DMS79 treated with DMSO at 0.1 percent for 48 hours (cell line): ENCODE measurements at regions not wholly inside any gene's neighbourhood (a gene's known extent, or its start where the extent isn't known, plus 50 kb on each side); places are given as distances from the start of the nearest gene placed in this dataset.

ENCODE experiments used
- DNase-seq: peaks from one replicate; lab custom pipeline; 2025; lab: John Stamatoyannopoulos, UW

- DNase-seq = no peak
Measured at GRCh38 chr3:55413236-55413635, 73.9 kb downstream of the WNT5A start.

DNA sequence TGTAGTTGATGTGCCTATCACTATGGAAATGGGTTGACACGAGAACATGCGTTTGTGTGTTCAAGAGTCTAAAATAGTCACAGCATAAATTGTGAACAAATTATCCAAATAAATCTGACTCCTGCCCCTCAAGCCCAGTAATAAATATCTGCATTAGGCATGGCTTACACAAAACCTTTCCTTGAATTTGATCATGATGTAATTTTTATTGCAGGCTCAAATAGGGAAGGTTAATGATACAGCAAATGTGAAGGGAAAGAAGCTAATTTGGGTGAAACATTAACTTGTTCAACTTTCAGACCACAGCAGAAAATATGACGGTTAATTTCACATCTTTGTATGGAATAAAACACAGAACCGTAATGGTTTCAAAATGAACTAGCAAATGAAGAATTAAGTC lies 74.6 kb downstream of the WNT5A start:
- DNase-seq = no peak

- no peak for DNase-seq
Measured at GRCh38 chr3:55409806-55410205, 77.3 kb downstream of the WNT5A start.

DNA sequence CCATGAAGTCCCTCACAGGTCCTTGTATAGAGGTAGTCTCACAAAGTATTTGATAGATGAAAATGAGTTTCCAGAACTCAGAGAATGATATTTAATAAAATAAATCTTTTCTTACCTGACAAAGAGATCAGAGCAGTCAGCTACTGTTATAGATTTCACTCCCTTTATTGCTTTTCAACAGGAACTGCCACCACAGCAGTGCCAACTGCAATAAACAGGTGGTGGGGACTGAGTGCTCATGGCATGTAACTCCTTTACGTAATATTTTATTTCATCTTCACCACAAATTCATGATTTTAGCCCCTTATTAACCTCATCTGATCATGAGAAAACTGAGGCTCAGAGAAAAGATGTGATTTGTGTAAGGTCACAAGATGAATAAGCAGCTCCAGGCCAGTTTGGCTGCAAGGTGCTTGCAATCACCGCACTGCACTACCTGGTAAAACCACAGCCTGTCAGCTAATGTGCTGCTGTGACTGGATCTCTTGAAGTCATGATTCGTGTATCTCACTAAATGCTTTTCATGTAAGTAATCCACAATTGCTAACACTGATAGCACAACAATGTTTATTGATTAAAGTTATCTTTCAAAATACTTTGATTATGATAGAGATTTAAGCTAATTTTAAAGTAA lies 78.8 kb downstream of the WNT5A start:
- DNase-seq = no peak

DNA sequence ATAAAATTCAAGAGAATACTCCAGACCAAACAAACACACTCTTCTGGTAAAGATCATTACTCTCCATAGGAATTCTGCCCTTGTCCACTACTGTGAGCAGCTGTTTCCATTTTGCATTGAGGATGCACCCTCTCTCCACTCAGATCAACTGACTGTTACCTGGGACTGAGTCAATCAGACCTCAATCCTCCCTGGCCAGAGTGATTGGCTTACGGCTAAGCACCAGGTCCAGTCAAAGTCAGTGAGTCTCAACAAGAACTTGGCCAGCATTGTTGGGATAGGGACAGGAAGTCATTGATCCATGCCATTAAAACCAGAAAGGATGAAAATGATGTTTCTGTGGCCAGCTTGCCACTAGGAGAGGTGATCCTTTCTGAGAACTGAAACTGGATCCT lies 79.7 kb downstream of the WNT5A start:
- DNase-seq = no peak

GRCh38 chr3:55406696-55407425 lies 80.2 kb downstream of the WNT5A start:
- no peak for DNase-seq

GRCh38 chr3:55405436-55405835 lies 81.7 kb downstream of the WNT5A start:
- no peak for DNase-seq

DNA sequence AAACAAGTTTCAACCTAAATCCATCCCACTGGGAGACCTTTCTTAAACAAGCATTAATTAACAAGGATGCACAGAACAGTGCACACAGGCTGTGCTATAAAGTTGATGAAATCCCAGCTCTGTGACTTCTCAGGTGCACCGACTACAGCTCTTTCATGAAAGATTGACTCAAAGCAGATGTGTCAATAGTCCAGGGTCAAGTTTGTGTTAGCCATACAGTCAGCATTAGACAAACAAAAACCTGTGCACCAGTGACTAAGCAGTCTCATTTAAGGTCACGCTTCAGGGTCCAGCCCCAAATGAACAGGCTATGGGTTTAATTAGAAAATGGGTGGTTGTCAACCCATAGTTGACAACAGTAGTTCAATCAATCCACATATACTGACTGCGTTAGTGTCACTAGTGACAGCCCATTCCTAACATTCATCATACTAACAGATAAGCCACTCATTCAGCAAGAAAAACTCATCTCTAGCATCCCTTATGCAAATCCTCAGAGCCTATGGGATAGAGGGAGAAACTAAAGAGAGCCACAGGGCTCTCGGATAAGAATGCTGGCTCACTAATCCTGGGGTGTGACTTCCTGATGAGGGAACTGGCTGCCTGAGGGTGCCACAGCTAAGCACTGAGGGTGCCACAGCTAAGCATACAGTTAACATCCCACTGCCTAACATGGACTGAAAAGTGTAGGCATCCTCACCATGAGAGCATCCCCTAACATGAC lies 84.1 kb downstream of the WNT5A start:
- no peak for DNase-seq

DNA sequence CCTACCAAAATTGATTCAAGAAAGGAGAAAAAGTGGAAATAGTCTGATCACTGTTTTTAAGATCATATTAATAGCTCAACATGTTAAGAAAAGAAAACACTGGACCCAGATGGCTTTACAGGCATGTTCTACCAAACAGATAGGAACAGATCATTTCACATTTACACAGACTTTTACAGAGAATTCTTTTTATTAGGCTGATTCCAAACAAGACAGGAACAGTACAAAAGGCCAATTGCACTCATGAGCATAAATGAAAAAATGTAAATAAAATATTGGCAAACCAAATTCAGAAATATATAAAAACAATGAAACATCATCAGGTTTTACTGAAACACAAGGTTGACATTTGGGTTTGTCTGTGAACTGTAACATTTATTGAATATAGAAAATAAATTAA lies 106.5 kb downstream of the WNT5A start:
- no peak for DNase-seq

DNA sequence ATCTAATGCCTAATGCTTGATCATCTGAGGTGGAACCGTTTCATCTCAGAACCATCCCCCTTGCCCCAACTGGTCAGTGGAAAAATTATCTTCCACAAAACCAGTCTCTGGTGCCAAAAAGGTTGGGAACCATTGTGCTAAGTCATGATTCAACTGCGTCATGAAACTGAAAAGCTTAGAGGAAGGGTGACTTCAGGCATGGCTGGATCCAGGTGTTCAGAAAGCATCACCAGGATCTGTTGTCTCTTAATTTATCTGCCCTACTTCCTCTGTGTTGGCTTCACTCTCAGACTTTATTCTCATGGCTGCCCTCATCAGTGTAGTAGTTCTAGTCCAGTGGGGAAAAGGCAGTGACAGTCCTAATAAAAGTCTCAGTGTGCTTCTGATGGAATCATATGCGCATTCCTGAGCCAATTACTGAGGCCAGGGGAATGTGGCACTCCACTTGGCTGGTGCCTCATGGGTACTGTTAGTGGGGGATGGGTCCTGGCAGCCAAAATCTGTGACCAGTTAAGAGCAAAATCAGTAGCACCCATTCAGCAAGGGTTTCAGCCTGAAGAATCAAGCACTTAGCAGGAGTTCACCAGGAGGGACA lies 110.3 kb downstream of the WNT5A start:
- no peak for DNase-seq

DNA sequence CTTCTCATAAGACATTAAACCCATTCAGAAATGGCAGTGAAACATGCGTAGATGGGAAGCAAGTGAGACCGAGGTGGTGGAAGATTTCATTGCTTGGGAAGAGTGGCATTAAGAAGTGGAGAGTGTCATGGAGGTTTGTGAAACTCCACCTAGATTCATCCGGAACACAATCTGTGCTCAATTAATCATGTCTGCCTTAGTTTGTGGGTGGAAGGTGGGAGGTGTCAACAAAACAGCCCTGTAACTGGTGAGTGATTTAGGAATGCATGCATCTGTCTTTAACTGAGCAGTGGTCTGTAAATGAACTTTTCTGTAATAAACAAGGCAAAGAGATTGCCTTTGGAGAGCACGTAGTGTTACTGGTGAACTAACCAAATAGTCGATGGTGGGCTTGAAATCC lies 113.7 kb downstream of the WNT5A start:
- no peak for DNase-seq

DNA sequence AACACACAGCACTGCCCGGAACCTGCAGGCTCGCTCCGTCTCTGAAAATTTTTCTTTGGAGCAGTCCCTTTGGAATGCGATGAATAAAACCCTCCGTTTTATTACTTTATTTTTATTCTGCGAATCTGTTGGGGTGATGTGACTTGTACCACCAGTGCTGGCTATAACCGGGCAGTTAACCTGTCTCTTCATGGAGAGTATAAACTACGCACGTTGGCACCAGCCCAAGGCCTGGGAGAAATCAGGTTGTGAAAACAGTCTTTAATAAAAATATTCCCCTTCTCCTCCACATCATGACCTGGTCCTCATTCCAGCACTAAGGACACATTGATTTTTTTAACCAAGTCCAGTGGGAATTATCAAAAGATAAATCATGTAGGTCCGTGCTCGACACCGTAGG lies 116.8 kb downstream of the WNT5A start:
- DNase-seq = no peak

GRCh38 chr3:55369141-55369847 lies 117.8 kb downstream of the WNT5A start:
- no peak for DNase-seq

DNA sequence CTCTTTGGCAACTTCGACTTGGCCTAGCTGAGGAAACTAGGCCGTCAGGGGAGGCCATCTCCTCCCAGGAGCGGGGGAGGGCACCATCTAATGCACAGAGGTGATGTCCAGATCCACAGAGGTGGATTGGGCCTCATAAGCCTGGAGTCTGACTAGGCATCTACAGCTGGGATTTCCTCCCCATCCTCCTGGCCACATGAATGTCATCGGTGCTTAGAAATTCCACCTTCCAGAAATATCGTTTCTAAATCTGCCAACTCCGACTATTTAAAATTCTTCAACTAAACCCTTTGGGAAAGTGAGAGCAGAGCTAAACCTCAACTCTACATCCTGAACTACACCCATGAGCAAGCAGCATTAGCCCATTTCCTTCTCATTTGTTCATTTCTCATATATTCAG lies 118.7 kb downstream of the WNT5A start:
- no peak for DNase-seq

DNA sequence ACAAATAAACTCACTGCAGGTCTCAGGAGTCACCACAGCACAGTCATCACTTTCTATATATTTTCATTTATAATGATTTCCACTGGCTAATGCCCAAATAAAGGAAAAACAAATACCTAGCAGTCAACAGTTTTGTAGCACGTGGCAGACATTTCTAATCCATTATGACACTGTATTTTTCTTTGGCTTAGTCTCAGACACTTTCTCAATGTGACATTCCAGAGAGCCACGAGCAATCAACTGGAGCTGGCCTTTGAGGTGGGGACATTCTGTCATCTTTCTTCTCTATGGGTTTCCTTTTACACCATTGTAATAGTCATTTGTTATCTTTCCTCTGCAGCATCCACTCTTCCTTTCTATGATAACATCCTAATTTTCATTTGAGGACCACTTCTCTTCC lies 119.7 kb downstream of the WNT5A start:
- DNase-seq = no peak

GRCh38 chr3:55364421-55364820 lies 122.7 kb downstream of the WNT5A start:
- DNase-seq = no peak

- DNase-seq = no peak
Measured at GRCh38 chr3:55362210-55362960, 124.7 kb downstream of the WNT5A start.

DNA sequence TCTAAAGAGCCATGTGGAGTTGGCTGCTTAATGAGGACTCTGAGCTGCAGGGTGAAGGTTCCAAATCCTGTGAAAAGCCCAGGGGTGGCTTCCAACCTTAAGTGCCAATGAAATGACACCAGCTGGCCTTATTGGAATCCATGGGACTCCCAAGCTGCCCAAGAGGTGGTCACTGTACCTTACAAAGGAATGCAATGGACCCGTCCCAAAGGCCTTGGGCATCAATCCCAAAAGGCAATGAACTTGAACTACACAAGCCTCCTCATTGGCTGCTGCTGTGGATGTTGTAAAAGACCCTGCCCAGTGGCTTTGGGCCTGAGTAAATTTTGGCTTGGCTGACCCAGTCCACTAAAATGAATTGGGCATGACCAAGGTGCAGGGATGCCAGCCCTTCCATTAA lies 129.3 kb downstream of the WNT5A start:
- DNase-seq = no peak

GRCh38 chr3:55352668-55353067 lies 134.4 kb downstream of the WNT5A start:
- no peak for DNase-seq

DNA sequence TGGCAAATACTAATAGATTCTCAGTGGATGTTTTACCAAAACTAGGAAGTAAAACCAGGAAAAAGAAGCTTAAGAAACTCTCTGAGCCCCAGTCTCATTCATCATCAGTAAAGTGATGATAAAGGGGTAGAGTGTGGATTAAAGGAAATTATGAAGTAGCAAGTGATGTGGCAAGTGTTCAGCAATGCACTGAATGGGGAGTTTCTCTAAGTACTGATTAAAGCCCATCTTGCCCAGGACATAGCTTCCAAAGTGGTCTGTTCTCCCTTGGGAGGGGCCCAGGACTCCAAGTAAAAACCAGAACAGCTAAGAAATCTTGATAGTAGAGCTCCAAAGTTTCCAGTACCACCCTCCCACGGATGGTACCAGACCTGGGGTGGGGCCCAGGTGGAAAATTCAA lies 137.3 kb downstream of the WNT5A start:
- DNase-seq = no peak

- no peak for DNase-seq
Measured at GRCh38 chr3:55343486-55344357, 143.4 kb downstream of the WNT5A start.
